Stomach (tissue), 4 donors: ENCODE measurements at regions not wholly inside any gene's neighbourhood (a gene's known extent, or its start where the extent isn't known, plus 50 kb on each side); places are given as distances from the start of the nearest gene placed in this dataset.

ENCODE experiments used
- CTCF ChIP-seq, 7 experiments: fragments of 450-650 bp in 4 of 7; fragments of 200-600 bp in 3 of 7; sonication (generic) in 3 of 7; IDR thresholded peaks; one replicate each; pipeline ENCODE4 v1.5.1; 2016 to 2019; ENCODE audit warnings: antibody characterized with exemption in 7 of 7, control low read depth in 2 of 7, mild to moderate bottlenecking in 1 of 7
- POLR2AphosphoS5 ChIP-seq, 3 donors: sonication (generic); formaldehyde crosslinking; IDR thresholded peaks; one replicate each; pipeline ENCODE4 v1.6.1; 2016; ENCODE audit warnings: antibody characterized with exemption in 3 of 3

- TF ChIP-seq POLR2AphosphoS5 (IDR thresholded peaks at IDR 0.05) (peak in 2 of 3 donors; percentile 27 to 58), CTCF (IDR thresholded peaks at IDR 0.05) (no peak)
These were observed 102.8 kb upstream of the C1orf21 start for GRCh38 chr1:184283999-184284398.
